IMR-90 (cell line): ENCODE measurements at regions not wholly inside any gene's neighbourhood (a gene's known extent, or its start where the extent isn't known, plus 50 kb on each side); places are given as distances from the start of the nearest gene placed in this dataset.

ENCODE experiments used
- ATAC-seq: fragments of 200-7000 bp; cut with Tn5 transposase; 2 replicates; pipeline ENCODE4 v1.9.1; 2020; ENCODE audit warnings: low read depth, mild to moderate bottlenecking, moderate library complexity
- BruUV-seq: library from RNA; stranded (reverse); fragments of 400-500 nt; replicated peaks from 2 replicates; lab custom pipeline; 2021; lab: Mats Ljungman, UMichigan
- CTCF ChIA-PET: fragments of 300-600 bp; formaldehyde crosslinking; extraction: SDS; loops from one replicate; lab custom pipeline; 2021; ENCODE audit warnings: antibody characterized with exemption; lab: Yijun Ruan, JAX
- POLR2A ChIA-PET: fragments of 300-600 bp; sonication (Branson Sonifier 250); formaldehyde crosslinking; loops from one replicate; lab custom pipeline; 2022; ENCODE audit warnings: antibody characterized with exemption; ENCODE audit not compliant: unreplicated experiment; lab: Charles Lee
- DNase-seq: peaks from one replicate; pipeline ENCODE4 v3.0.0; 2013
- H2AFZ ChIP-seq: replicated peaks from 2 replicates; pipeline ENCODE3; 2013; ENCODE audit warnings: low read length, mild to moderate bottlenecking; ENCODE audit not compliant: poor library complexity
- H2AK5ac ChIP-seq: 2 replicates; pipeline ENCODE4 v1.6.1; 2013; ENCODE audit warnings: low read depth, low read length, inconsistent platforms
- H2AK9ac ChIP-seq: replicated peaks from 2 replicates; pipeline ENCODE3; 2013; ENCODE audit warnings: mild to moderate bottlenecking, low read depth, low read length, moderate library complexity; ENCODE audit not compliant: poor library complexity
- H2BK120ac ChIP-seq: 2 replicates; pipeline ENCODE4 v1.6.1; 2013; ENCODE audit warnings: low read depth, low read length, inconsistent platforms
- H2BK15ac ChIP-seq: 3 replicates; pipeline ENCODE4 v1.6.1; 2013; ENCODE audit warnings: low read depth, low read length, inconsistent platforms
- H2BK20ac ChIP-seq: 2 replicates; pipeline ENCODE4 v1.6.1; 2013; ENCODE audit warnings: low read depth, mild to moderate bottlenecking, inconsistent platforms, low read length, moderate library complexity
- H2BK5ac ChIP-seq: 2 replicates; pipeline ENCODE4 v1.6.1; 2013; ENCODE audit warnings: mild to moderate bottlenecking, low read depth, low read length, inconsistent platforms; ENCODE audit not compliant: poor library complexity, severe bottlenecking
- H3K14ac ChIP-seq: replicated peaks from 2 replicates; pipeline ENCODE4 v1.6.1; 2013; ENCODE audit warnings: low read depth, low read length, inconsistent platforms
- H3K18ac ChIP-seq: 2 replicates; pipeline ENCODE4 v1.6.1; 2013; ENCODE audit warnings: low read depth, low read length, control low read depth
- H3K23ac ChIP-seq: 2 replicates; pipeline ENCODE4 v1.6.1; 2013; ENCODE audit warnings: low read depth, low read length, inconsistent platforms
- H3K27ac ChIP-seq: 2 replicates; pipeline ENCODE4 v1.5.1; 2013; ENCODE audit warnings: mild to moderate bottlenecking, control low read depth, low read length; ENCODE audit not compliant: insufficient read depth
- H3K27me3 ChIP-seq: 2 replicates; pipeline ENCODE4 v1.6.1; 2013; ENCODE audit warnings: low read length; ENCODE audit not compliant: control insufficient read depth, insufficient read depth
- H3K36me3 ChIP-seq: 2 replicates; pipeline ENCODE4 v1.6.1; 2013; ENCODE audit warnings: low read length, mixed read lengths; ENCODE audit not compliant: control insufficient read depth, insufficient read depth
- H3K4ac ChIP-seq: 2 replicates; pipeline ENCODE4 v1.6.1; 2013; ENCODE audit warnings: low read depth, low read length, inconsistent platforms
- H3K4me1 ChIP-seq: 2 replicates; pipeline ENCODE4 v1.6.1; 2013; ENCODE audit warnings: low read length, mixed read lengths; ENCODE audit not compliant: control insufficient read depth, insufficient read depth
- H3K4me2 ChIP-seq: 2 replicates; pipeline ENCODE4 v1.6.1; 2013; ENCODE audit warnings: low read depth, mild to moderate bottlenecking, control low read depth, low read length, moderate library complexity
- H3K4me3 ChIP-seq: 2 replicates; pipeline ENCODE4 v1.5.1; 2013; ENCODE audit warnings: low read depth, mild to moderate bottlenecking, control low read depth, low read length, moderate library complexity; ENCODE audit not compliant: insufficient read depth
- H3K56ac ChIP-seq: 2 replicates; pipeline ENCODE4 v1.6.1; 2013; ENCODE audit warnings: low read length, inconsistent platforms; ENCODE audit not compliant: insufficient read depth; ENCODE audit errors: extremely low read depth
- H3K79me1 ChIP-seq, 2 experiments: 2 replicates each; pipeline ENCODE4 v1.6.1; 2013; ENCODE audit warnings: low read length in 2 of 2, inconsistent platforms in 1 of 2, low read depth in 1 of 2
- H3K9ac ChIP-seq: 2 replicates; pipeline ENCODE4 v1.6.1; 2013; ENCODE audit warnings: low read depth, low read length, control low read depth
- H3K9me1 ChIP-seq: 2 replicates; pipeline ENCODE4 v1.6.1; 2013; ENCODE audit warnings: low read length, inconsistent platforms; ENCODE audit not compliant: insufficient read depth
- H3K9me3 ChIP-seq: 2 replicates; pipeline ENCODE4 v1.6.1; 2013; ENCODE audit warnings: low read length; ENCODE audit not compliant: control insufficient read depth, insufficient read depth
- H4K20me1 ChIP-seq: 2 replicates; pipeline ENCODE4 v1.6.1; 2013; ENCODE audit warnings: low read length, inconsistent platforms; ENCODE audit not compliant: insufficient read depth
- H4K5ac ChIP-seq: 2 replicates; pipeline ENCODE4 v1.6.1; 2013; ENCODE audit warnings: mild to moderate bottlenecking, low read depth, low read length, control low read depth
- H4K8ac ChIP-seq, 2 experiments: 2 replicates each; pipeline ENCODE4 v1.6.1; 2013; ENCODE audit warnings: low read depth in 2 of 2, low read length in 2 of 2, control low read depth in 1 of 2, inconsistent platforms in 1 of 2
- H4K91ac ChIP-seq: 2 replicates; pipeline ENCODE4 v1.6.1; 2013; ENCODE audit warnings: low read depth, low read length, inconsistent platforms; ENCODE audit not compliant: insufficient read depth
- CHD1 ChIP-seq: IDR thresholded peaks from 2 replicates; pipeline ENCODE4 v1.6.1; 2012; ENCODE audit warnings: low read depth, low read length, improper control_type of control experiment
- ELK1 ChIP-seq: fragments of 150-350 bp; IDR thresholded peaks from 2 replicates; pipeline ENCODE4 v1.6.1; 2016; ENCODE audit warnings: low read depth, mild to moderate bottlenecking, low read length, moderate library complexity, borderline replicate concordance
- FOS ChIP-seq: fragments of 150-350 bp; IDR thresholded peaks from 2 replicates; pipeline ENCODE4 v1.6.1; 2016; ENCODE audit warnings: low read depth, low read length
- MAFK ChIP-seq: IDR thresholded peaks from 2 replicates; pipeline ENCODE4 v1.6.1; 2012; ENCODE audit warnings: low read depth, low read length, improper control_type of control experiment
- MAZ ChIP-seq: IDR thresholded peaks from 2 replicates; pipeline ENCODE4 v1.6.1; 2012; ENCODE audit warnings: low read depth, mild to moderate bottlenecking, low read length, improper control_type of control experiment, moderate library complexity, borderline replicate concordance
- MXI1 ChIP-seq: IDR thresholded peaks from 2 replicates; pipeline ENCODE4 v1.6.1; 2012; ENCODE audit warnings: low read depth, mild to moderate bottlenecking, low read length, moderate library complexity, borderline replicate concordance
- POLR2A ChIP-seq: IDR thresholded peaks from 2 replicates; pipeline ENCODE4 v1.6.1; 2012; ENCODE audit warnings: mild to moderate bottlenecking, low read depth, low read length
- RCOR1 ChIP-seq: IDR thresholded peaks from 2 replicates; pipeline ENCODE4 v1.6.1; 2012; ENCODE audit warnings: mild to moderate bottlenecking, low read length, improper control_type of control experiment; ENCODE audit not compliant: insufficient replicate concordance
- RFX5 ChIP-seq: IDR thresholded peaks from 2 replicates; pipeline ENCODE4 v1.8.0; 2012; ENCODE audit warnings: low read depth, mild to moderate bottlenecking, low read length, moderate library complexity
- WGBS, 2 experiments: methylation state at CpG; one replicate each; pipeline versions ENCODE4 v1.1.5 to v1.1.7; 2013; ENCODE audit warnings: missing lambda C conversion rate in 2 of 2; ENCODE audit not compliant: insufficient read length in 1 of 2; ENCODE audit errors: extremely low coverage in 2 of 2; 5-methylcytosine and 5-hydroxymethylcytosine counted together
- dilution Hi-C: fragments of 300-500 bp; cut with HindIII; formaldehyde crosslinking; loops from one replicate; pipeline ENCODE4 v1.14.3; 2018; ENCODE audit warnings: low sequenced_read_pairs; ENCODE audit not compliant: unreplicated experiment
- in situ Hi-C: fragments of 300-500 bp; cut with MboI; formaldehyde crosslinking; loops from 3 replicates; pipeline ENCODE4 v1.14.3; 2019; ENCODE audit warnings: low sequenced_read_pairs, inconsistent platforms, mixed read lengths
- intact Hi-C: fragments of 100-400 bp; cut with micrococcal nuclease; formaldehyde crosslinking; loops from 2 replicates; pipeline ENCODE4 v1.10.0; 2022
- TF ChIP-seq, protein P1 (sequence below): fragments of 150-350 bp; IDR thresholded peaks from 2 replicates; pipeline ENCODE4 v1.6.1; 2017; ENCODE audit warnings: mild to moderate bottlenecking, antibody characterized with exemption, low read length, low read depth
- TF ChIP-seq, protein P2 (sequence below): conservative IDR thresholded peaks from 2 replicates; pipeline ENCODE4 v1.5.1; 2012; ENCODE audit warnings: mild to moderate bottlenecking, low read depth, low read length, improper control_type of control experiment

DNA sequence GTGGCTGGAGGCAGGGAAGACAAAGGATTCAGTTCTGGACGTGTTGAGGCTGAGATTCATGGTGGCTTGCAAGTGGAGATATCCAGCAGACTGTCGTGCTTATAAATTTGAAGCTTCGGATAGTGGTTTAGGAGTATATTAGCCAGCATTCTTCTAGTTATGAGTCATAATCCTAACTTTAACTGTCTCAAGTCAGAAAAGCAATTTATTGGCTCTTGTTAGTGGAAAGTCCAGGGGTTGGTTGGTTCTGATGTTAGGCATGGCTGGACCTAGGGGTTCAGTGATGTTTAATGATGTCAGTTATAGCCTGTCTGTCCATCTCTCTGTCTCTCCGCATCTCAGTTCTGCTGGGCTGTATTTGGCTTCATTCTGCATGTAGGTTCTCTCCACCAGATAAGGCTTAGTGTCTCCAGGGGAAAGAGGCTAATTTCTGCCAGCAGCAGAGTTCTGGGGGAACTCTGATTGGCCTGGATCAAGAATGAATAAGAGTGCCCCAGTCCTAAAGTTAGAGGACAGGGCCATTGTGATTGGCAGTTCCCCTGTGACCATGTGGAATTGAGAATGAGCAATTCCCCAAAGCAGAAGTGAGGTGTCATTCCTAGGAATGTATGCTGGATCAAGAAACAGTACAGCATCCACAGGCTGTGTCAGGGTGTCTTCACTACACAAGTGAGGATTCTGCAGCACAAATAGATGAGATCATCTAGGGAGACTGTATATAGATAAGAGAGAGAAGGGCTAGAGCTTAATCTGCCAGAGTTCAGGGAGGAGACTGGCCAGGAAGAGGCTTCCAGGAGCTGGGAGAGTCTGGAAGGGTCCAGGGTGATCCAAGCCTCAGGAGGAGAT is 72.9 kb upstream of the SHB start (continued):
- TF ChIP-seq, protein P1, sequence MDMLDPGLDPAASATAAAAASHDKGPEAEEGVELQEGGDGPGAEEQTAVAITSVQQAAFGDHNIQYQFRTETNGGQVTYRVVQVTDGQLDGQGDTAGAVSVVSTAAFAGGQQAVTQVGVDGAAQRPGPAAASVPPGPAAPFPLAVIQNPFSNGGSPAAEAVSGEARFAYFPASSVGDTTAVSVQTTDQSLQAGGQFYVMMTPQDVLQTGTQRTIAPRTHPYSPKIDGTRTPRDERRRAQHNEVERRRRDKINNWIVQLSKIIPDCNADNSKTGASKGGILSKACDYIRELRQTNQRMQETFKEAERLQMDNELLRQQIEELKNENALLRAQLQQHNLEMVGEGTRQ: no peak
- TF ChIP-seq RFX5 (no peak), MXI1 (no peak)

DNA sequence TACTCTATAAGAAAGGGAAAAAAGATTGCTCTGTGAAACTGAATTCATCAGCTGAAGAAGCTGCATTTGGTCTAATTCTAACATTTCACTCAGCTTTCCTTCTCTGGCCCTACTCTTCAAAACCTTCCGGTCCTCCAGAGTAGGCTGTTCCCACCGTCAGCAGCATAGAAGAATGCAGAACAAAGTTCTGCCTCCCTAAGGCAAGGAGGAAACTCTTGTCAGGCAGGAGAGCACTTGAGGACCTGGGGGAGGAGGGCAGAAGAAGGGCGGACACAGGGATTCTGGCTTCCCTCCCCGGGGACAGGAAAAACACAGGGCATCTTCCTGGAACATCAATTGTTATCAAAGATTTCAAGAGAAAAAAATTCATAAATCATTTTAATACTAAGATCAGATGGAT is 69.2 kb upstream of the SHB start:
- no peak overlapping the region for H2BK20ac ChIP-seq
- dilution Hi-C loops (no loop called here), intact Hi-C loops (no loop called here), in situ Hi-C loops (no loop called here)
- no CpG with 5 or more reads among the region's 4 CpGs for WGBS, 2 experiments
- peaks cover 5% of the 10 kb centered on the region; the same call in 1 of the 2 replicates for H4K20me1 ChIP-seq
- H3K27ac ChIP-seq: no peak overlapping the region
- no peak overlapping the region for H3K14ac ChIP-seq
- no peak overlapping the region for H3K4me2 ChIP-seq
- no peak overlapping the region for H2BK120ac ChIP-seq
- H4K8ac ChIP-seq: no peak overlapping the region
- no peak overlapping the region for H4K91ac ChIP-seq
- H3K4me3 ChIP-seq: no peak overlapping the region
- no peak for DNase-seq
- no peak for ATAC-seq
- no peak overlapping the region for H2AK5ac ChIP-seq
- no peak overlapping the region for H4K5ac ChIP-seq
- BruUV-seq: no TSS peak
- no peak overlapping the region for H3K18ac ChIP-seq
- H3K23ac ChIP-seq: no peak overlapping the region
- ChIA-PET POLR2A (no interaction called here), CTCF (no interaction called here)
- H3K4me1 ChIP-seq: peaks cover 10% of the 10 kb centered on the region
- no peak overlapping the region for H3K4ac ChIP-seq
- no peak overlapping the region for H2AFZ ChIP-seq
- no peak overlapping the region for H2BK15ac ChIP-seq
- H3K9me1 ChIP-seq: peaks cover 7% of the 10 kb centered on the region
- H3K56ac ChIP-seq: no peak overlapping the region
- peaks cover 35% of the 10 kb centered on the region for H3K27me3 ChIP-seq
- no peaks in the 10 kb centered on the region for H3K79me1 ChIP-seq
- no peaks in the 10 kb centered on the region for H3K36me3 ChIP-seq
- H2BK5ac ChIP-seq: no peak overlapping the region
- H3K9ac ChIP-seq: no peak overlapping the region
- no peaks in the 10 kb centered on the region for H3K9me3 ChIP-seq
- peak overlapping the region; percentile 17 for H2AK9ac ChIP-seq
- TF ChIP-seq, protein P1: no peak
- TF ChIP-seq RFX5: no peak
- TF ChIP-seq ELK1: no peak
- no peak for TF ChIP-seq POLR2A
- TF ChIP-seq CHD1: no peak
- TF ChIP-seq MXI1: no peak
- no peak for TF ChIP-seq RCOR1
- no peak for TF ChIP-seq MAZ
- TF ChIP-seq, protein P2, sequence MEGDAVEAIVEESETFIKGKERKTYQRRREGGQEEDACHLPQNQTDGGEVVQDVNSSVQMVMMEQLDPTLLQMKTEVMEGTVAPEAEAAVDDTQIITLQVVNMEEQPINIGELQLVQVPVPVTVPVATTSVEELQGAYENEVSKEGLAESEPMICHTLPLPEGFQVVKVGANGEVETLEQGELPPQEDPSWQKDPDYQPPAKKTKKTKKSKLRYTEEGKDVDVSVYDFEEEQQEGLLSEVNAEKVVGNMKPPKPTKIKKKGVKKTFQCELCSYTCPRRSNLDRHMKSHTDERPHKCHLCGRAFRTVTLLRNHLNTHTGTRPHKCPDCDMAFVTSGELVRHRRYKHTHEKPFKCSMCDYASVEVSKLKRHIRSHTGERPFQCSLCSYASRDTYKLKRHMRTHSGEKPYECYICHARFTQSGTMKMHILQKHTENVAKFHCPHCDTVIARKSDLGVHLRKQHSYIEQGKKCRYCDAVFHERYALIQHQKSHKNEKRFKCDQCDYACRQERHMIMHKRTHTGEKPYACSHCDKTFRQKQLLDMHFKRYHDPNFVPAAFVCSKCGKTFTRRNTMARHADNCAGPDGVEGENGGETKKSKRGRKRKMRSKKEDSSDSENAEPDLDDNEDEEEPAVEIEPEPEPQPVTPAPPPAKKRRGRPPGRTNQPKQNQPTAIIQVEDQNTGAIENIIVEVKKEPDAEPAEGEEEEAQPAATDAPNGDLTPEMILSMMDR: no peak
- no peak for TF ChIP-seq MAFK
- TF ChIP-seq FOS: no peak
